Hematopoietic multipotent progenitor cell (in vitro differentiated cells): ENCODE measurements at regions not wholly inside any gene's neighbourhood (a gene's known extent, or its start where the extent isn't known, plus 50 kb on each side); places are given as distances from the start of the nearest gene placed in this dataset.
"Not testable (repeated sequence)": the region's sequence is repeated elsewhere in the genome, so short reads cannot be mapped to it uniquely, and the experiment has no call there.

Experiments
- DNase-seq, 3 donors: peaks; one replicate each; pipeline ENCODE4 v3.0.0-alpha.2; 2011 to 2015; ENCODE audit warnings: low read depth in 2 of 3, low spot score in 2 of 3

- no peak for DNase-seq
Measured at GRCh38 chr1:199913318-199913717, 114.2 kb upstream of the NR5A2 start.

DNA sequence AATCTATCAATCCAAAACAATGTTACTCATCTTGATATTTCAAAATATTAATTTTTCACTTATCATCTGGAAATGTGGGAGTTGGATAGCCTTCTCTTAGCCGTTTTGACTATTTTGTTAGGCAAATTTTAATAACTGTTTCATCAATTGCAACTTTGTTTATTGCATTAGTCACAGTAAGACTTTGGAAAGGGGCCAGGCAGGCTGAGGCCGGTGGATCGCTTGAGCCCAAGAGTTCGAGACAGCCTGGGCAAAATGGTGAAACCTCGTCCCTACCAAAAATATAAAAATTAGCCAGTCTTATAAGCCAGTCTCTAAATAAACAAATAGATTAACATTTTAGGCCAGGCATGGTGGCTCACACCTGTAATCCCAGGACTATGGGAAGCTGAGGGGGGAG, 113.0 kb upstream of the NR5A2 start:
- DNase-seq = no peak

- no peak for DNase-seq
Measured at GRCh38 chr1:199918196-199918769, 109.2 kb upstream of the NR5A2 start.

- no peak for DNase-seq
Measured at GRCh38 chr1:199920635-199921034, 106.9 kb upstream of the NR5A2 start.

GRCh38 chr1:199929556-199929955, 98.0 kb upstream of the NR5A2 start:
- peak in 1 of 3 donors; percentile 23 for DNase-seq

DNA sequence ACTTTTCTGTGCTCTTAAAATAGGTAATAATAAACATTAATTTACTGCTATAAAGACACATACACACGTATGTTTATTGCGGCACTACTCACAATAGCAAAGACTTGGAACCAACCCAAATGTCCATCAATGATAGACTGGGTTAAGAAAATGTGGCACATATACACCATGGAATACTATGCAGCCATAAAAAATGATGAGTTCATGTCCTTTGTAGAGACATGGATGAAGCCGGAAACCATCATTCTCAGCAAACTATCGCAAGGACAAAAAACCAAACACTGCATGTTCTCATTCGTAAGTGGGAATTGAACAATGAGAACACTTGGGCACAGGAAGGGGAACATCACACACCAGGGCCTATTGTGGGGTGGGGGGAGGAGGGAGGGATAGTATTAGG, 97.4 kb upstream of the NR5A2 start:
- not testable (repeated sequence) for DNase-seq

- DNase-seq = peak in 2 of 3 donors; percentile 60 to 81
Measured at GRCh38 chr1:199931666-199932377, 95.7 kb upstream of the NR5A2 start.

- DNase-seq = no peak
Measured at GRCh38 chr1:199932462-199932861, 95.0 kb upstream of the NR5A2 start.

DNA sequence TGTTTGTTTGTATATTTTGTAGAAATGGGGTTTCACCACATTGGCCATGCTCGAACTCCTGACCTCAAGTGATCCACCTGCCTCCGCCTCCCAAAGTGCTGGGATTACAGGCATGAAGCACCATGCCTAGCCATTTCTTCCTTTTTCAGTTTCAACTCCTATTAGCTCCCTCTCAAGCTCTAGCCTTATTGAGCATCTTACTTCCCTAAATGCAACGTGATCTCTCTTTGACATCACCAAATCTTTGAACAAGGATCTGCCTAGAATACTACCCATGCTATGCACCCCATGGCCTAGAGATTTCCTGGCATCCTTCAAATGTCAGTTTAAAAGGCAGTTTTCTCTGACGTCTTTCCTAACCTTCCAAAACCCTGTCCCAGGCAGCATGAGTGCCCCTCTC, 91.1 kb upstream of the NR5A2 start:
- no peak for DNase-seq

DNA sequence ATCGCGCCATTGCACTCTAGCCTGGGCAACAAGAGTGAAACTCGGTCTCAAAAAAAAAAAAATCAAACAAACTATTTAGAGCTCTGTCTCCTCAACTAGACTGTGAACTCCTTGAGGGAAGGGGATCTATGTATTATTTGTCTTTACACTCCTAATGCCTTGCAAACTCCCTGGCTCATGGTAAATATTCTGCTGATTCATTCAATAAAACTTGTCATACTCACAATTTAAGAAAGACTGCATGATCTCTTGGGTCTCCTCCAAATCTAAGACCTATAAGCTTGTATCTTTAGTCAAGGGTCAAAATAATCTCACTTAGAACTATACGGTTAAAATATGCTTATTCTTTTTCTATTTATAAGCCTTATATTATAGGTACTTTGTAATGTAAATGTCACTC, 90.3 kb upstream of the NR5A2 start:
- DNase-seq = no peak

- no peak for DNase-seq
Measured at GRCh38 chr1:199937661-199938060, 89.8 kb upstream of the NR5A2 start.

GRCh38 chr1:199944986-199945385, 82.5 kb upstream of the NR5A2 start:
- DNase-seq = no peak

DNA sequence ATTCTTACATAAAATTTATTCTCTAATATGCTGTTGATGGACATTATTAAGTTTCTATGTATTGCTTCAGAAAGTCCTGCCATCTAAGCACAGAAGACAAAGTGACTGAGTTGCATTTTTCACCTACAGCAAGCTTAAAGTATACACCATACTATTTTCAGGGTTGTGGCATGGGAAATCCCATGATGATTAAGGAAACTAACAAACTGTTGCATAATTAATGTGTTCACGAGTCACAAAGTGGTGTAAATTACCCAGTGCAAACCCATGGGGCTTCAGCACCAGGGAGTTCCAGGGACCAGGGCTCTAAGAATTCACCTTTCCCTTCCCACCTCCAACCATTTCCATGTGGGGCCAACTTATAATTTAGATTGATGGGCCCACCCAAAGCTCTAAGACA, 81.9 kb upstream of the NR5A2 start:
- no peak for DNase-seq

DNA sequence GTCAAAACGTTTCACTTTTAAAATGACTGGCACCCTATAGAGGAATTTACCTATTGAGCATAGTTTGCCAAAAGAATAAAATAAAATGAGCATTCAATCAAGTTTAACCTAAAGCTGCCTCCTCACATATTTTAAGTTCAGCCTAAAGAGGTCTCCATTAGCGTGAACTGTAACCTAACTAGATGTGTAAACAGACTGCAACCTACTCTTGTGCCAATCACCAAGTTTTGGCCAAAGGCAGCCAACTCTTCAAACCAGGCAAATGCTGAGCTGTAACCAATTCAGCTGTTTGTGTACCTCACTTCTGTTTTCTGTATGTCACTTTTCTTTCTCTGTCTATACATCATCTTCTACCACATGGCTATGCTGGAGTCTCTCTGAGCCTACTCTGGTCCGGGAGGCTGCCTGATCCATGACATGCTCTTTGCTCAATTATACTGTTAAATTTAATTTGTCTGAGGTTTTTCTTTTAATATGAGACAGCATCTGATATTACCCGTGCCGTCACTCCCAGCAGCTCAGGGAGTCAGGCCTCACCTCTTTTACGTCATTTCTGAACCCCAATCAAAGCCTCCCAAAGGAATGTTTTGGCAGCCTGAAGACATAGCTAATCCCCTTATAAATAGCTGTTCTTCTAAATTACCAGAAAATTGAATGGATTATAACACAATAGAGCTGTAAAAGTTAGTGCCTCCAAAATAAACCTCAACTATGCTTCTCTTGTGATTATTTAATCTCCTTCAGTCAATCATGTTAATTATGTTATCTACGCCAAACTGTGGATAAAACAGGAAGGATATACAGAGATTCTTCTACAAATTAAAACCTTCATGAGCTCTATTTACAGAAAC, 81.0 kb upstream of the NR5A2 start:
- DNase-seq = no peak

DNA sequence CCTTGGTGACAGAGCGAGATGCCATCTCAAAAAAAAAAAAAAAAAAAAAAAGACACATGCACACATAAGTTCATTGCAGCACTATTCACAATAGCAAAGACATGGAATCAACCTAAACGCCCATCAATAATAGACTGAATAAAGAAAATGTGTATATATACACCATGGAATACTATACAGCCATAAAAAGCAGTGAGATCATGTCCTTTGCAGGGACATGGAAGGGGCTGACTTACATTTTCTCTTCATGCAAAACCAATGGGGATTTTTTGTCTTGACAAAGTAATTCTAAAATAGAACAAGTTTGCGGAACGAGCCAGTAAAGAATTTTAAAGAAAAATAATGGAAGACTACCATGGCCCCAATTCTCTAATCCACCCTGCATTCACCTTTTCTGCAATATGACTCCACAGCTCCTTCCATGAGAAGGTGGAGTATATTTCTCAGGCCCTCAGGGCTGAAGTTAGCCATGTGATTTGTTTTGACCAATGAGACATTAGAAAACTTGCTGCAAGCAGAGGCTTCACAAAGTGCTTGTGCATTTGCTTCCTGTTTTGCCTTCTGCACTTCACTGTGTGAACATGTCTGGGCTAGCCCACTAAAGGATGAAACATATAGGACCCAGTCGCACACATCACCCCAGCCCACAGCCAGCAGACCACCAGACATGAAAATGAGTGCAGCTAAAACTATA, 78.8 kb upstream of the NR5A2 start:
- DNase-seq = no peak

- not testable (repeated sequence) for DNase-seq
Measured at GRCh38 chr1:199951005-199951404, 76.5 kb upstream of the NR5A2 start.

GRCh38 chr1:199953651-199954050, 73.9 kb upstream of the NR5A2 start:
- no peak for DNase-seq

GRCh38 chr1:199954699-199955098, 72.8 kb upstream of the NR5A2 start:
- DNase-seq = no peak

DNA sequence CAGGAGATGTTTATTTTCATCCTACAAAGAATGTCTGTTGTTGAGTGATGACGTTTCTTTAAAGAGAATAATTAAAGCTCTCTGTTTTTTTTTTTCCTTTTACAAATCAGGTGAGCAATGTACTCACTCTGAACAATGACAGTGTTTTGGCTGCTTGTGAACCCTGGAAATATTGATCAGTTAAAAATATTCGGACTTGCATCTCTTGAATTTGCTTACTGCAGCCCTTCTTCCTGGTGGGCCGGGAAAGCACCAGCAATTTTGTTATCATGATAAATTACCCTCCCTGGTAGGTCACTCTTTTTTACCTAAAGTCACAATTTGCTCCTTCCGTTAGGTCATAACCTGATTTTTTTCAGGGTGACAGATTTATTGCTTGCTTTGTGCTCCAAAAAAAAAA, 72.3 kb upstream of the NR5A2 start:
- DNase-seq = no peak

DNA sequence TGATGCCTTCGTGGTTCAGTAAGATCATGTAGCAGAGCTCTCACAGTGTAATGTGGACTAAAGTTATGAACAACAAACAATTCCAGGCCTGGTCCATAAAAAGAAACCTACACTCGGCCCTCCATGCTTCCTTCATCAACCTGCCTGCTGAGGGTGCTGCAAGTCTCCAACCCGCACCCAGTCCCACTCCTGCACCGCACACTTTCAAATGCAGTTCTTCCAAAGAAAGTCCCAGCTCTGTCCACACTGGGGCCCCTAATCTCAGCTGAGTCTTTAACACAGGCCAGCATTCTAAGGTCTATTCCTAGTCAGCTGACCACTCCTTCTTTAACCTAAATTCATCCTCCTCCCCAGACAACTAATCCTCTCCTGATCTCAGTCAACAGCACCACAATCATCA, 71.5 kb upstream of the NR5A2 start:
- no peak for DNase-seq
